ENCODE measurements at regions not wholly inside any gene's neighbourhood (a gene's known extent, or its start where the extent isn't known, plus 50 kb on each side); places are given as distances from the start of the nearest gene placed in this dataset.

GRCh38 chr2:62568983-62569837 lies 63.2 kb upstream of the TMEM17 start:
- Mint-ChIP-seq H3K36me3 (ENCODE audit: low read depth) (no peaks in the 10 kb centered on the region), H3K27ac (peak overlapping the region; percentile 36 to 67 (median 42)), H3K9me3 (no peaks in the 10 kb centered on the region), H3K4me3 (peak overlapping the region in 1 of 3 experiments; percentile 0), H3K4me1 (peaks cover 38% of the 10 kb centered on the region), H3K27me3 (ENCODE audit: low read depth) (peaks cover 52% of the 10 kb centered on the region)
- no peak for TF ChIP-seq CTCF (IDR thresholded peaks at IDR 0.05; ENCODE audit: unreplicated experiment in 3 of 3)

GRCh38 chr2:62568074-62568473 lies 62.1 kb upstream of the TMEM17 start:
- no peak for TF ChIP-seq CTCF (IDR thresholded peaks at IDR 0.05; ENCODE audit: unreplicated experiment in 3 of 3)
- Mint-ChIP-seq H3K4me1 (peaks cover 33% of the 10 kb centered on the region), H3K4me3 (no peak overlapping the region), H3K9me3 (no peaks in the 10 kb centered on the region), H3K36me3 (ENCODE audit: low read depth) (no peaks in the 10 kb centered on the region), H3K27ac (peak overlapping the region in 2 of 3 experiments; percentile 1 to 48), H3K27me3 (ENCODE audit: low read depth) (peaks cover 44% of the 10 kb centered on the region)

- no peak for TF ChIP-seq CTCF (IDR thresholded peaks at IDR 0.05; ENCODE audit: unreplicated experiment in 3 of 3)
- peak overlapping the region in 2 of 3 experiments; percentile 1 to 48 for H3K27ac Mint-ChIP-seq
- no peak overlapping the region for H3K4me3 Mint-ChIP-seq
- no peaks in the 10 kb centered on the region for H3K36me3 Mint-ChIP-seq (ENCODE audit: low read depth)
- H3K4me1 Mint-ChIP-seq: peaks cover 33% of the 10 kb centered on the region
- H3K9me3 Mint-ChIP-seq: no peaks in the 10 kb centered on the region
- peaks cover 40% of the 10 kb centered on the region for H3K27me3 Mint-ChIP-seq (ENCODE audit: low read depth)
Measured at GRCh38 chr2:62567669-62568068, 61.7 kb upstream of the TMEM17 start.

GRCh38 chr2:62566847-62567246 lies 60.9 kb upstream of the TMEM17 start:
- H3K27me3 Mint-ChIP-seq (ENCODE audit: low read depth): peaks cover 32% of the 10 kb centered on the region
- H3K9me3 Mint-ChIP-seq: no peaks in the 10 kb centered on the region
- TF ChIP-seq CTCF (IDR thresholded peaks at IDR 0.05; ENCODE audit: unreplicated experiment in 3 of 3): no peak
- no peaks in the 10 kb centered on the region for H3K36me3 Mint-ChIP-seq (ENCODE audit: low read depth)
- H3K27ac Mint-ChIP-seq: peak overlapping the region in 1 of 3 experiments; percentile 48
- peaks cover 33% of the 10 kb centered on the region for H3K4me1 Mint-ChIP-seq
- H3K4me3 Mint-ChIP-seq: no peak overlapping the region

GRCh38 chr2:62565309-62565908 lies 59.4 kb upstream of the TMEM17 start:
- Mint-ChIP-seq H3K36me3 (ENCODE audit: low read depth) (no peaks in the 10 kb centered on the region), H3K9me3 (no peaks in the 10 kb centered on the region), H3K27me3 (ENCODE audit: low read depth) (peaks cover 18% of the 10 kb centered on the region), H3K4me1 (peaks cover 28% of the 10 kb centered on the region), H3K27ac (no peak overlapping the region), H3K4me3 (no peak overlapping the region)
- TF ChIP-seq CTCF (IDR thresholded peaks at IDR 0.05; ENCODE audit: unreplicated experiment in 3 of 3): no peak
